ENCODE measurements at regions not wholly inside any gene's neighbourhood (a gene's known extent, or its start where the extent isn't known, plus 50 kb on each side); places are given as distances from the start of the nearest gene placed in this dataset.

GRCh38 chr4:38503689-38504395, 160.2 kb upstream of the KLF3 start:
- TF ChIP-seq GATA2 (IDR thresholded peaks at IDR 0.05; ENCODE audit: low read depth, low read length) (no peak), GATA3 (IDR thresholded peaks at IDR 0.05; ENCODE audit: low read depth, low read length) (no peak)

Data from SH-SY5Y (cell line).